A549 (cell line): ENCODE measurements at regions not wholly inside any gene's neighbourhood (a gene's known extent, or its start where the extent isn't known, plus 50 kb on each side); places are given as distances from the start of the nearest gene placed in this dataset.

Source experiments
- ATAC-seq, 2 experiments: fragments of 200-7000 bp in 1 of 2; fragments of >200 bp in 1 of 2; cut with Nextera tagmentation in 1 of 2; cut with Tn5 transposase in 1 of 2; 3 replicates each; pipeline versions ENCODE4 v1.8.0 to v1.9.1; 2018 to 2020; ENCODE audit warnings: mild to moderate bottlenecking in 1 of 2, moderate library complexity in 1 of 2
- CTCF ChIA-PET: fragments of 300-600 bp; sonication (Branson Sonifier 250); formaldehyde crosslinking; extraction: SDS; loops from one replicate; lab custom pipeline; 2021; ENCODE audit warnings: antibody characterized with exemption, inconsistent platforms; lab: Yijun Ruan, JAX
- POLR2A ChIA-PET: fragments of 350-600 bp; formaldehyde crosslinking; extraction: SDS; loops from one replicate; lab custom pipeline; 2021; ENCODE audit warnings: antibody characterized with exemption, inconsistent platforms; lab: Yijun Ruan, JAX
- DNase-seq, 2 experiments: peaks; one replicate each; pipeline versions ENCODE4 v3.0.0 to v3.0.0-alpha.2; 2011 to 2016; ENCODE audit warnings: low read depth in 1 of 2, low spot score in 1 of 2
- FAIRE-seq: peaks from 2 replicates; lab custom pipeline; 2011; peaks lifted over from hg19 to GRCh38; lab: Jason Lieb, UNC
- H3K27ac ChIP-seq, 2 experiments: fragments of >200 bp; sonication (Bioruptor Twin); formaldehyde crosslinking; 3 replicates each; pipeline ENCODE4 v1.5.1; 2016 to 2017
- H3K4me1 ChIP-seq: fragments of >200 bp; sonication (Bioruptor Twin); formaldehyde crosslinking; 3 replicates; pipeline ENCODE4 v1.6.1; 2016
- H3K4me2 ChIP-seq: fragments of >200 bp; sonication (Bioruptor Twin); formaldehyde crosslinking; 3 replicates; pipeline ENCODE4 v1.6.1; 2016
- H3K4me3 ChIP-seq: fragments of >200 bp; sonication (Bioruptor Twin); formaldehyde crosslinking; 3 replicates; pipeline ENCODE4 v1.5.1; 2016
- H3K9me3 ChIP-seq: fragments of >200 bp; sonication (Bioruptor Twin); formaldehyde crosslinking; 3 replicates; pipeline ENCODE4 v1.6.1; 2016
- BHLHE40 ChIP-seq: IDR thresholded peaks from 2 replicates; pipeline ENCODE4 v1.6.1; 2012; ENCODE audit warnings: low read depth, low read length, inconsistent platforms
- EHMT2 ChIP-seq: fragments of 200-600 bp; sonication (generic); IDR thresholded peaks from 2 replicates; pipeline ENCODE4 v1.6.1; 2016; ENCODE audit warnings: antibody characterized with exemption, low read depth, mild to moderate bottlenecking, moderate library complexity
- EP300 ChIP-seq, 2 experiments: fragments of >200 bp; sonication (Bioruptor Twin); formaldehyde crosslinking; IDR thresholded peaks; 2 replicates in 1 of 2; 3 replicates in 1 of 2; pipeline ENCODE4 v1.6.1; 2016 to 2017
- FOSL2 ChIP-seq, 2 experiments: fragments of 450-650 bp in 1 of 2; fragments of >200 bp in 1 of 2; sonication (Bioruptor Twin) in 1 of 2; formaldehyde crosslinking; IDR thresholded peaks; 2 replicates each; pipeline versions ENCODE4 v1.5.0 to v1.6.1; 2016 to 2020; ENCODE audit warnings: mild to moderate bottlenecking in 1 of 2, moderate library complexity in 1 of 2
- HEYL ChIP-seq: fragments of 250-450 bp; sonication (Bioruptor Pico); IDR thresholded peaks from 2 replicates; pipeline ENCODE4 v1.8.0; 2021; ENCODE audit warnings: mild to moderate bottlenecking, moderate library complexity
- JUN ChIP-seq, 2 experiments: fragments of >200 bp; sonication (Bioruptor Twin); formaldehyde crosslinking; IDR thresholded peaks; 2 replicates in 1 of 2; 3 replicates in 1 of 2; pipeline ENCODE4 v1.6.1; 2016 to 2017
- KDM1A ChIP-seq: fragments of 200-600 bp; sonication (generic); IDR thresholded peaks from 2 replicates; pipeline ENCODE4 v1.6.1; 2016; ENCODE audit warnings: low read depth, mild to moderate bottlenecking
- KDM5A ChIP-seq: fragments of 200-600 bp; sonication (generic); IDR thresholded peaks from 2 replicates; pipeline ENCODE4 v1.6.1; 2016; ENCODE audit warnings: antibody characterized with exemption, mild to moderate bottlenecking
- NFE2L2 ChIP-seq: fragments of 150-350 bp; conservative IDR thresholded peaks from 2 replicates; pipeline ENCODE4 v1.6.1; 2014; ENCODE audit warnings: low read length
- POLR2A ChIP-seq: IDR thresholded peaks from 2 replicates; pipeline ENCODE4 v1.6.1; 2012; ENCODE audit warnings: mild to moderate bottlenecking, low read length
- RAD21 ChIP-seq, 2 experiments: fragments of >200 bp in 1 of 2; sonication (Bioruptor Twin) in 1 of 2; formaldehyde crosslinking in 1 of 2; IDR thresholded peaks in 1 of 2; conservative IDR thresholded peaks in 1 of 2; 2 replicates in 1 of 2; 3 replicates in 1 of 2; pipeline ENCODE4 v1.6.1; 2012 to 2018; ENCODE audit warnings: inconsistent platforms in 1 of 2
- SMC3 ChIP-seq: fragments of >200 bp; sonication (Bioruptor Twin); formaldehyde crosslinking; IDR thresholded peaks from 3 replicates; pipeline ENCODE4 v1.6.1; 2018; ENCODE audit warnings: inconsistent platforms
- USF2 ChIP-seq: fragments of 450-650 bp; IDR thresholded peaks from 2 replicates; pipeline ENCODE4 v1.6.1; 2014; ENCODE audit warnings: antibody characterized with exemption
- ZFP36 ChIP-seq: fragments of 450-650 bp; IDR thresholded peaks from 2 replicates; pipeline ENCODE4 v1.6.1; 2014; ENCODE audit warnings: borderline replicate concordance; ENCODE audit not compliant: partially characterized antibody
- WGBS: methylation state at CpG from one replicate; pipeline ENCODE4 v1.1.6; 2017; ENCODE audit errors: missing lambda C conversion rate; 5-methylcytosine and 5-hydroxymethylcytosine counted together
- TF ChIP-seq, protein P1 (sequence below): fragments of 150-350 bp; IDR thresholded peaks from 2 replicates; pipeline ENCODE4 v1.6.1; 2014; ENCODE audit warnings: low read depth, mild to moderate bottlenecking, low read length
- TF ChIP-seq, protein P2 (sequence below): fragments of >200 bp; sonication (Bioruptor Twin); formaldehyde crosslinking; IDR thresholded peaks from 2 replicates; pipeline ENCODE4 v1.6.1; 2016
- TF ChIP-seq, protein P3 (sequence below): fragments of >200 bp; sonication (Bioruptor Twin); formaldehyde crosslinking; IDR thresholded peaks from 3 replicates; pipeline ENCODE4 v1.6.1; 2016

- Histone ChIP-seq H3K4me1 (no peaks in the 10 kb centered on the region), H3K27ac (no peak overlapping the region), H3K4me2 (no peak overlapping the region), H3K9me3 (no peaks in the 10 kb centered on the region), H3K4me3 (no peak overlapping the region)
- TF ChIP-seq SMC3: no peak
- no peak for TF ChIP-seq POLR2A
- TF ChIP-seq, protein P1, sequence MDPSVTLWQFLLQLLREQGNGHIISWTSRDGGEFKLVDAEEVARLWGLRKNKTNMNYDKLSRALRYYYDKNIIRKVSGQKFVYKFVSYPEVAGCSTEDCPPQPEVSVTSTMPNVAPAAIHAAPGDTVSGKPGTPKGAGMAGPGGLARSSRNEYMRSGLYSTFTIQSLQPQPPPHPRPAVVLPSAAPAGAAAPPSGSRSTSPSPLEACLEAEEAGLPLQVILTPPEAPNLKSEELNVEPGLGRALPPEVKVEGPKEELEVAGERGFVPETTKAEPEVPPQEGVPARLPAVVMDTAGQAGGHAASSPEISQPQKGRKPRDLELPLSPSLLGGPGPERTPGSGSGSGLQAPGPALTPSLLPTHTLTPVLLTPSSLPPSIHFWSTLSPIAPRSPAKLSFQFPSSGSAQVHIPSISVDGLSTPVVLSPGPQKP: no peak
- WGBS: 38% methylated on average over 23 of the region's 25 CpGs
- DNase-seq (no peak), ATAC-seq (no peak), FAIRE-seq (no peak)
- CTCF ChIA-PET: no interaction called here
- POLR2A ChIA-PET: no interaction called here
Measured at GRCh38 chr1:3993619-3994375, 93.7 kb upstream of the C1orf174 start.

DNA sequence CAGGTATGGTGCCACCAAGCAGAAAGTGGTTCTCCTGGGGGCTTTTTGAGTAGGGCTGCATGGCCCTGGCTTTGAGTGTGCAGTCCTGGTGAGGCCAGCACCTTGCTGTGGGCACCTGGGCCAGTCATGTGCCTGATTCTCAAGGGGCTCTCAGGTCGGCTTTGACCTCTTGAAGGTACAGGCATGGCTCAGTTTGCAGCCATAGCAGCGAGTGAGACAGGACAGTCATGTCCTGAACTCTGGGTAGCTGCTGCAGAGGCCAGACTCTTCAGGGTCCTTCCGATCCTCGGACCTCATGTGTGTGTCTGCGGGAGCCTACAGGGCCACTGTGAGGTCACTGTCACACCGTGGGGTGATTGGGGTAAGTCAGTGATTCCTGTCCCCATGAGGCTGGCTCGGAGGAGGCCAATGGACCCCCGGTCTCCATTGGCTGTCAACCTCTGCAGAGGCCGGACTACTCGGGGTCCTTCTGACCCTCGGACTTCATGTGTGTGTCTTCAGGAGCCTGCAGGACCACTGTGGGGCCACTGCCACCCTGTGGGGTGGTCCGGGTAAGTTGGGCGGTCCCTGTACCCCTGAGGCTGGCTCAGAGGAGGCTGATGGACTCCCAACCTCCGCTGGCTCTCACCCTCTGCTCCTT is 95.2 kb upstream of the C1orf174 start:
- FAIRE-seq (no peak), DNase-seq (no peak), ATAC-seq (no peak)
- TF ChIP-seq USF2 (no peak), EP300 (IDR thresholded peaks at IDR 0.05) (no peak), ZFP36 (no peak), EHMT2 (no peak), FOSL2 (IDR thresholded peaks at IDR 0.05) (no peak), FOSL2 (CRISPR knock-in tag; IDR thresholded peaks at IDR 0.05) (no peak), HEYL (CRISPR knock-in tag) (no peak), JUN (IDR thresholded peaks at IDR 0.05) (no peak), SMC3 (no peak), KDM1A (no peak), RAD21 (conservative IDR thresholded peaks at IDR 0.05 in 1 of 2, IDR thresholded peaks at IDR 0.05 in 1 of 2) (no peak), KDM5A (no peak), NFE2L2 (no peak)
- TF ChIP-seq, protein P2, sequence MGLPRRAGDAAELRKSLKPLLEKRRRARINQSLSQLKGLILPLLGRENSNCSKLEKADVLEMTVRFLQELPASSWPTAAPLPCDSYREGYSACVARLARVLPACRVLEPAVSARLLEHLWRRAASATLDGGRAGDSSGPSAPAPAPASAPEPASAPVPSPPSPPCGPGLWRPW: no peak
- Histone ChIP-seq H3K9me3 (no peaks in the 10 kb centered on the region), H3K4me2 (no peak overlapping the region), H3K4me3 (no peak overlapping the region), H3K4me1 (no peaks in the 10 kb centered on the region), H3K27ac (no peak overlapping the region)
- ChIA-PET POLR2A (no interaction called here), CTCF (interaction anchor here (0.6 kb wide), 1 partner anchor 21 kb away, joined by 4 read pairs; no protein-coding TSS in a partner anchor)
- WGBS: 0% methylated on average over 1 of the region's 14 CpGs

DNA sequence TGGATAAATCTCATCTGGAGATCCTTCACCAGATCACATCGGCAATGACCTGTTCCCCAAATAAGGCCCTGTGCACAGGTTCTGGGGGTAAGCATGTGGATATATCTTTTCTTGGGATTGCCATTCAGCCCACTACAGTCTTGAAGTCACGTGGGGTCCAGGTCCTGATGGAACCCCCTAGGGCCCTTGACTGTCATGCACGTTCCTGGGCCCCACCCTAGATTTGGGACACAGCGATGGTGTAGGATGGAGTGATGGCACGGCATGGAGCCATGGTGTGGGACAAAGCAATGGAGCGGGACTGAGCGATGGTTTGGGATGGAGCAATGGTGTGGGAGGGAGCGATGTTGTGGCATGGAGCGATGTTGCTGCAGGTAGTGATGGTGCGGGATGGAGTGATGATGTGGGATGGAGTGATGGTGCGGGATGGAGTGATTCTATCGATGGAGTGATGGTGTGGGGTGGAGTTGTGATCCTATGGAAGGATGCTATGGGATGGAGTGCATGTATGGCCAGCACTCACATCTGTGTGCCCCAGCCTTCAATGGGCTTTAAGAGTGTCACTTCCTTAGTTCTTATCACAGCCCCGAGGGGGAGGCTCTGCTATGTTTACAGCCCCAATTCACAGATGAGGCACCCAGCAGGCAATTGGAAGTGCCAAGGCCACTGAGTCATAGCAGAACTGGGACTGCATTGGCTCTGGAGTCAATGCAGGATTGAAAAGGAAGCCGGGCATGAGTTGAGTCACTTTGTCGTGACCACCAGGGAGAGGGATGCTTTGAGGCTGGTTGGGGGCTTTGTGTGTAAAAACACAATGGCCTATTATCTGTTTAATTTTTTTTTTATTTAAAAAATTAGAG is 97.0 kb upstream of the C1orf174 start:
- TF ChIP-seq, protein P3, sequence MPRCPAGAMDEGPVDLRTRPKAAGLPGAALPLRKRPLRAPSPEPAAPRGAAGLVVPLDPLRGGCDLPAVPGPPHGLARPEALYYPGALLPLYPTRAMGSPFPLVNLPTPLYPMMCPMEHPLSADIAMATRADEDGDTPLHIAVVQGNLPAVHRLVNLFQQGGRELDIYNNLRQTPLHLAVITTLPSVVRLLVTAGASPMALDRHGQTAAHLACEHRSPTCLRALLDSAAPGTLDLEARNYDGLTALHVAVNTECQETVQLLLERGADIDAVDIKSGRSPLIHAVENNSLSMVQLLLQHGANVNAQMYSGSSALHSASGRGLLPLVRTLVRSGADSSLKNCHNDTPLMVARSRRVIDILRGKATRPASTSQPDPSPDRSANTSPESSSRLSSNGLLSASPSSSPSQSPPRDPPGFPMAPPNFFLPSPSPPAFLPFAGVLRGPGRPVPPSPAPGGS: no peak
- TF ChIP-seq BHLHE40: no peak
- Histone ChIP-seq H3K4me2 (no peak overlapping the region), H3K9me3 (no peaks in the 10 kb centered on the region), H3K4me1 (no peaks in the 10 kb centered on the region), H3K27ac (no peak overlapping the region), H3K4me3 (no peak overlapping the region)
- ChIA-PET POLR2A (no interaction called here), CTCF (no interaction called here)
- FAIRE-seq (no peak), DNase-seq (no peak), ATAC-seq (no peak)
- WGBS: 38% methylated on average over 15 of the region's 15 CpGs
